ENCODE measurements at regions not wholly inside any gene's neighbourhood (a gene's known extent, or its start where the extent isn't known, plus 50 kb on each side); places are given as distances from the start of the nearest gene placed in this dataset.
"Not testable (repeated sequence)": the region's sequence is repeated elsewhere in the genome, so short reads cannot be mapped to it uniquely, and the experiment has no call there.

- not testable (repeated sequence) for DNase-seq (ENCODE audit: low read depth)
These were observed 53.0 kb upstream of the C1QTNF3 start for GRCh38 chr5:34096033-34096432.

GRCh38 chr5:34099891-34100290 is 56.9 kb upstream of the C1QTNF3 start:
- not testable (repeated sequence) for DNase-seq (ENCODE audit: low read depth)

GRCh38 chr5:34101567-34101966 is 58.6 kb upstream of the C1QTNF3 start:
- not testable (repeated sequence) for DNase-seq (ENCODE audit: low read depth)

GRCh38 chr5:34108897-34109296 is 65.9 kb upstream of the C1QTNF3 start:
- not testable (repeated sequence) for DNase-seq (ENCODE audit: low read depth)

- not testable (repeated sequence) for DNase-seq (ENCODE audit: low read depth)
These were observed 81.3 kb upstream of the C1QTNF3 start for GRCh38 chr5:34124280-34124679.

GRCh38 chr5:34125354-34125753 is 82.3 kb upstream of the C1QTNF3 start:
- not testable (repeated sequence) for DNase-seq (ENCODE audit: low read depth)

- DNase-seq (ENCODE audit: low read depth) = not testable (repeated sequence)
These were observed 83.7 kb upstream of the C1QTNF3 start for GRCh38 chr5:34126741-34127140.

- not testable (repeated sequence) for DNase-seq (ENCODE audit: low read depth)
These were observed 84.8 kb upstream of the C1QTNF3 start for GRCh38 chr5:34127818-34128217.

- not testable (repeated sequence) for DNase-seq (ENCODE audit: low read depth)
These were observed 85.9 kb upstream of the C1QTNF3 start for GRCh38 chr5:34128890-34129289.

- DNase-seq (ENCODE audit: low read depth) = not testable (repeated sequence)
These were observed 112.0 kb upstream of the C1QTNF3 start for GRCh38 chr5:34154988-34155387.

GRCh38 chr5:34156703-34157414 is 113.8 kb upstream of the C1QTNF3 start:
- not testable (repeated sequence) for DNase-seq (ENCODE audit: low read depth)

- DNase-seq (ENCODE audit: low read depth) = not testable (repeated sequence)
These were observed 117.9 kb upstream of the C1QTNF3 start for GRCh38 chr5:34160904-34161303.

- not testable (repeated sequence) for DNase-seq (ENCODE audit: low read depth)
These were observed 128.4 kb upstream of the C1QTNF3 start for GRCh38 chr5:34171398-34171797.

GRCh38 chr5:34179453-34180190 is 136.6 kb upstream of the C1QTNF3 start:
- DNase-seq (ENCODE audit: low read depth) = not testable (repeated sequence)

- DNase-seq (ENCODE audit: low read depth) = not testable (repeated sequence)
These were observed 137.2 kb upstream of the C1QTNF3 start for GRCh38 chr5:34180225-34180624.

GRCh38 chr5:34180940-34181614 is 138.1 kb upstream of the C1QTNF3 start:
- not testable (repeated sequence) for DNase-seq (ENCODE audit: low read depth)

GRCh38 chr5:34185005-34185404 is 142.0 kb upstream of the C1QTNF3 start:
- not testable (repeated sequence) for DNase-seq (ENCODE audit: low read depth)

- DNase-seq (ENCODE audit: low read depth) = not testable (repeated sequence)
These were observed 142.6 kb upstream of the C1QTNF3 start for GRCh38 chr5:34185572-34185971.

- not testable (repeated sequence) for DNase-seq (ENCODE audit: low read depth)
These were observed 143.1 kb upstream of the C1QTNF3 start for GRCh38 chr5:34186108-34186507.

GRCh38 chr5:34186865-34187264 is 143.9 kb upstream of the C1QTNF3 start:
- DNase-seq (ENCODE audit: low read depth) = not testable (repeated sequence)

GRCh38 chr5:34187441-34187840 is 144.4 kb upstream of the C1QTNF3 start:
- not testable (repeated sequence) for DNase-seq (ENCODE audit: low read depth)

- DNase-seq (ENCODE audit: low read depth) = peak; percentile 53
These were observed 145.2 kb upstream of the C1QTNF3 start for GRCh38 chr5:34188001-34188822.

Measured in stimulated activated CD8-positive, alpha-beta memory T cell treated with anti-CD3 and anti-CD28 coated beads, Interleukin-7, amount 100 ng/mL, for 24 hours (primary cell).